HepG2 (cell line): ENCODE measurements at regions not wholly inside any gene's neighbourhood (a gene's known extent, or its start where the extent isn't known, plus 50 kb on each side); places are given as distances from the start of the nearest gene placed in this dataset.

Experiments used
- ATAC-seq: fragments of 200-7000 bp; cut with Tn5 transposase; 3 replicates; pipeline ENCODE4 v1.9.1; 2020; ENCODE audit warnings: mild to moderate bottlenecking, moderate library complexity
- BruUV-seq: library from RNA; stranded (reverse); fragments of 400-500 nt; replicated peaks from 2 replicates; lab custom pipeline; 2021; lab: Mats Ljungman, UMichigan
- CTCF ChIA-PET: fragments of 300-600 bp; formaldehyde crosslinking; extraction: SDS; loops from one replicate; lab custom pipeline; 2021; ENCODE audit warnings: low total read pairs, inconsistent platforms, low intra/inter-chr PET ratio; lab: Yijun Ruan, JAX
- POLR2A ChIA-PET: fragments of 350-600 bp; sonication (Branson Sonifier 250); formaldehyde crosslinking; loops from one replicate; lab custom pipeline; 2020; ENCODE audit warnings: antibody characterized with exemption, inconsistent platforms; lab: Yijun Ruan, JAX
- DNase-seq: peaks from one replicate; pipeline ENCODE4 v3.0.0-alpha.2; 2015; ENCODE audit warnings: low spot score
- FAIRE-seq: peaks from 3 replicates; lab custom pipeline; 2011; peaks lifted over from hg19 to GRCh38; lab: Jason Lieb, UNC
- H2AFZ ChIP-seq: one replicate; pipeline ENCODE4 v1.6.1; 2011; ENCODE audit warnings: low read length, inconsistent platforms
- H3K27ac ChIP-seq: fragments of 300-600 bp; 3 replicates; pipeline ENCODE4 v1.8.0; 2011; ENCODE audit warnings: mixed run types, mild to moderate bottlenecking, mixed read lengths, low read length, inconsistent platforms; ENCODE audit not compliant: insufficient read depth; ENCODE audit errors: extremely low read length
- H3K27me3 ChIP-seq, 2 experiments: fragments of 200-600 bp in 1 of 2; 2 replicates in 1 of 2; 3 replicates in 1 of 2; pipeline versions ENCODE4 v1.6.0 to v1.8.0; 2011; ENCODE audit warnings: low read length in 2 of 2, mild to moderate bottlenecking in 2 of 2, moderate library complexity in 2 of 2, inconsistent platforms in 1 of 2; ENCODE audit not compliant: insufficient read depth in 2 of 2, control insufficient read depth in 1 of 2
- H3K36me3 ChIP-seq, 2 experiments: fragments of 200-600 bp in 1 of 2; replicated peaks in 1 of 2; 2 replicates in 1 of 2; 3 replicates in 1 of 2; pipeline versions ENCODE4 v1.5.1 to v1.8.0; 2011; ENCODE audit warnings: low read length in 2 of 2, inconsistent platforms in 1 of 2; ENCODE audit not compliant: insufficient read depth in 2 of 2, control insufficient read depth in 1 of 2
- H3K4me1 ChIP-seq: 2 replicates; pipeline ENCODE4 v1.5.1; 2012; ENCODE audit warnings: low read length, inconsistent platforms; ENCODE audit not compliant: insufficient read depth
- H3K4me2 ChIP-seq: 2 replicates; pipeline ENCODE4 v1.6.0; 2011; ENCODE audit warnings: low read depth, low read length, inconsistent platforms
- H3K4me3 ChIP-seq, 3 experiments: fragments of 200-600 bp in 1 of 3; sonication (generic), shearing (Covaris generic) in 1 of 3; replicated peaks in 1 of 3; 2 replicates each; pipeline ENCODE4 v1.5.1; 2011 to 2016; ENCODE audit warnings: low read length in 3 of 3, inconsistent platforms in 2 of 3, low read depth in 2 of 3, mild to moderate bottlenecking in 2 of 3, control low read depth in 1 of 3, mixed read lengths in 1 of 3; ENCODE audit not compliant: insufficient read depth in 1 of 3
- H3K79me2 ChIP-seq: one replicate; pipeline ENCODE4 v1.6.1; 2011; ENCODE audit warnings: low read length, inconsistent platforms; ENCODE audit not compliant: insufficient read depth
- H3K9ac ChIP-seq: 2 replicates; pipeline ENCODE4 v1.6.0; 2011; ENCODE audit warnings: mild to moderate bottlenecking, low read depth, low read length, inconsistent platforms; ENCODE audit not compliant: insufficient read depth
- H3K9me3 ChIP-seq: 2 replicates; pipeline ENCODE4 v1.5.1; 2012; ENCODE audit warnings: mild to moderate bottlenecking, low read length
- H4K20me1 ChIP-seq: 2 replicates; pipeline ENCODE4 v1.6.0; 2011; ENCODE audit warnings: inconsistent platforms, mild to moderate bottlenecking, low read length, moderate library complexity; ENCODE audit not compliant: insufficient read depth
- CEBPG ChIP-seq: IDR thresholded peaks from 2 replicates; pipeline ENCODE4 v1.6.1; 2016
- E2F5 ChIP-seq: sonication (generic); formaldehyde crosslinking; conservative IDR thresholded peaks from 2 replicates; pipeline ENCODE4 v1.4.0; 2020; ENCODE audit warnings: missing genetic modification reagents
- FOXK1 ChIP-seq: sonication (generic); formaldehyde crosslinking; IDR thresholded peaks from 2 replicates; pipeline ENCODE4 v1.4.0; 2020; ENCODE audit warnings: low read depth, missing genetic modification reagents, borderline replicate concordance
- GATAD1 ChIP-seq: IDR thresholded peaks from 2 replicates; pipeline ENCODE4 v1.6.1; 2016; ENCODE audit warnings: missing genetic modification reagents, missing compliant biosample characterization
- IKZF1 ChIP-seq: fragments of 450-650 bp; IDR thresholded peaks from 2 replicates; pipeline ENCODE4 v1.7.1; 2016
- IRX3 ChIP-seq: sonication (generic); formaldehyde crosslinking; IDR thresholded peaks from 2 replicates; pipeline ENCODE4 v1.8.1; 2023; ENCODE audit warnings: mild to moderate bottlenecking, low read depth, missing genetic modification reagents, borderline replicate concordance
- MAFK ChIP-seq, 2 experiments: IDR thresholded peaks in 1 of 2; conservative IDR thresholded peaks in 1 of 2; 2 replicates each; pipeline ENCODE4 v1.6.1; 2011; ENCODE audit warnings: improper control_type of control experiment in 2 of 2, low read length in 2 of 2
- MTF1 ChIP-seq: sonication (generic); formaldehyde crosslinking; IDR thresholded peaks from 2 replicates; pipeline ENCODE4 v1.5.0; 2020; ENCODE audit warnings: missing genetic modification reagents
- NFE2 ChIP-seq: sonication (generic); formaldehyde crosslinking; IDR thresholded peaks from 2 replicates; pipeline ENCODE4 v1.4.0; 2020; ENCODE audit warnings: missing genetic modification reagents
- RAD21 ChIP-seq: fragments of 450-650 bp; formaldehyde crosslinking; IDR thresholded peaks from 2 replicates; pipeline ENCODE4 v1.5.0; 2020; ENCODE audit warnings: mild to moderate bottlenecking
- SATB2 ChIP-seq: sonication (generic); formaldehyde crosslinking; IDR thresholded peaks from 2 replicates; pipeline ENCODE4 v1.5.0; 2020; ENCODE audit warnings: missing genetic modification reagents
- SMARCC2 ChIP-seq: fragments of 450-650 bp; IDR thresholded peaks from 2 replicates; pipeline ENCODE4 v1.6.1; 2017; ENCODE audit warnings: antibody characterized with exemption, mild to moderate bottlenecking
- TBX3 ChIP-seq: fragments of 450-650 bp; IDR thresholded peaks from 2 replicates; pipeline ENCODE4 v1.6.1; 2017; ENCODE audit warnings: antibody characterized with exemption, mild to moderate bottlenecking, inconsistent platforms, borderline replicate concordance
- ZBTB20 ChIP-seq: sonication (generic); formaldehyde crosslinking; IDR thresholded peaks from 2 replicates; pipeline ENCODE4 v1.8.1; 2023; ENCODE audit warnings: missing genetic modification reagents, low read depth, mild to moderate bottlenecking, borderline replicate concordance
- ZBTB46 ChIP-seq: sonication (generic); formaldehyde crosslinking; IDR thresholded peaks from 2 replicates; pipeline ENCODE4 v1.4.0; 2020; ENCODE audit warnings: mild to moderate bottlenecking, missing genetic modification reagents, borderline replicate concordance
- ZMAT3 ChIP-seq: sonication (generic); formaldehyde crosslinking; conservative IDR thresholded peaks from 2 replicates; pipeline ENCODE4 v1.7.0; 2021; ENCODE audit warnings: missing genetic modification reagents
- ZNF468 ChIP-seq: sonication (generic); formaldehyde crosslinking; IDR thresholded peaks from 2 replicates; pipeline ENCODE4 v1.8.0; 2022; ENCODE audit warnings: mild to moderate bottlenecking, moderate library complexity, missing genetic modification reagents
- ZNF501 ChIP-seq: sonication (generic); formaldehyde crosslinking; IDR thresholded peaks from 2 replicates; pipeline ENCODE4 v1.5.1; 2020; ENCODE audit warnings: mild to moderate bottlenecking, moderate library complexity, missing genetic modification reagents
- ZNF550 ChIP-seq: sonication (generic); formaldehyde crosslinking; IDR thresholded peaks from 2 replicates; pipeline ENCODE4 v1.4.0; 2020; ENCODE audit warnings: mild to moderate bottlenecking, missing genetic modification reagents, borderline replicate concordance
- ZNF740 ChIP-seq: sonication (generic); formaldehyde crosslinking; IDR thresholded peaks from 2 replicates; pipeline ENCODE4 v1.4.0; 2020; ENCODE audit warnings: missing genetic modification reagents
- WGBS: methylation state at CpG from one replicate; pipeline ENCODE4 v1.1.6; 2017; ENCODE audit warnings: low lambda C conversion rate; 5-methylcytosine and 5-hydroxymethylcytosine counted together
- in situ Hi-C: cut with HindIII; loops from 2 replicates; pipeline ENCODE4 v1.10.0; 2017; ENCODE audit warnings: low pct_unique_long_range_greater_than_20kb; ENCODE audit not compliant: extremely low pct_ligation_motif_present
- intact Hi-C: fragments of 100-400 bp; cut with micrococcal nuclease; formaldehyde crosslinking; loops from one replicate; pipeline ENCODE4 v1.10.0; 2022; ENCODE audit not compliant: unreplicated experiment

GRCh38 chr5:108528655-108529054 is 146.8 kb upstream of the FBXL17 start:
- no peak for FAIRE-seq

More at GRCh38 chr5:108528655-108529054, 146.8 kb upstream of the FBXL17 start:
- Histone ChIP-seq H2AFZ (no peak overlapping the region), H3K36me3 (no peaks in the 10 kb centered on the region), H4K20me1 (no peaks in the 10 kb centered on the region), H3K4me1 (peaks cover 17% of the 10 kb centered on the region), H3K9ac (no peak overlapping the region), H3K4me2 (no peak overlapping the region), H3K27ac (no peak overlapping the region), H3K4me3 (no peak overlapping the region), H3K27me3 (no peaks in the 10 kb centered on the region), H3K79me2 (no peaks in the 10 kb centered on the region), H3K9me3 (peaks cover 9% of the 10 kb centered on the region; the same call in 1 of the 2 replicates)
- POLR2A ChIA-PET: no interaction called here
- BruUV-seq: no TSS peak
- in situ Hi-C loops: no loop called here
- TF ChIP-seq ZNF501 (no peak), SMARCC2 (no peak), NFE2 (CRISPR knock-in tag) (no peak), IRX3 (CRISPR knock-in tag) (no peak), E2F5 (CRISPR knock-in tag) (no peak), ZNF468 (CRISPR knock-in tag) (no peak), ZBTB20 (no peak), ZNF740 (CRISPR knock-in tag) (no peak), RAD21 (CRISPR knock-in tag) (no peak), ZMAT3 (CRISPR knock-in tag) (no peak), TBX3 (no peak), GATAD1 (CRISPR knock-in tag) (no peak), MAFK (conservative IDR thresholded peaks at IDR 0.05 in 1 of 2, IDR thresholded peaks at IDR 0.05 in 1 of 2; ENCODE audit: low read length in 2 of 2) (no peak), ZNF550 (CRISPR knock-in tag) (no peak), ZBTB46 (CRISPR knock-in tag) (no peak), SATB2 (CRISPR knock-in tag) (no peak), CEBPG (CRISPR knock-in tag) (no peak), MTF1 (CRISPR knock-in tag) (no peak), IKZF1 (no peak), FOXK1 (CRISPR knock-in tag) (no peak)
- DNase-seq (no peak), ATAC-seq (no peak)
- intact Hi-C loops: no loop called here
- CTCF ChIA-PET: no interaction called here
- 0% methylated on average over 1 of the region's 1 CpG for WGBS
